HG03060 (cell line): ENCODE measurements at regions not wholly inside any gene's neighbourhood (a gene's known extent, or its start where the extent isn't known, plus 50 kb on each side); places are given as distances from the start of the nearest gene placed in this dataset.

ENCODE experiments used
- ATAC-seq: cut with Tn5 transposase; IDR thresholded peaks from one replicate; pipeline ENCODE4 v1.9.1; 2021; ENCODE audit warnings: low read depth, moderate number of reproducible peaks; ENCODE audit not compliant: unreplicated experiment

DNA sequence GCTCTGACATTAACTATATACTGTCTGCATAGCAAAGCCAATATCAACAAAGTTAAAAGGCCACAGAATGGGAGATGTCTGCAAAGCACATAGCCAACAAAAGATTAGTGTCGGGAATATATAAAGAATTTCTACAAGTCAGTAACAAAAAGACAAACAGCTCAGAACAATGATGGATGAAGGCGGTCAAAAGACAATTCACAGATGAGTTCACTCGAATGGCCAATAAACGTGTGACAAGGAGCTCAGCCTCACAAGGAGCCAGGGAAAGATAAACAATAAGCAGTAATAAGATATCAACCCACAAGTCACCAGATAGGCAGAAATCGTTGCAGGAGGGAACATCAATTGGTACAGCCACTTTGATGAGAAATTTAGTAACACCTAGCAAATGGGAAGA lies 106.0 kb upstream of the ISX start:
- no peak for ATAC-seq

DNA sequence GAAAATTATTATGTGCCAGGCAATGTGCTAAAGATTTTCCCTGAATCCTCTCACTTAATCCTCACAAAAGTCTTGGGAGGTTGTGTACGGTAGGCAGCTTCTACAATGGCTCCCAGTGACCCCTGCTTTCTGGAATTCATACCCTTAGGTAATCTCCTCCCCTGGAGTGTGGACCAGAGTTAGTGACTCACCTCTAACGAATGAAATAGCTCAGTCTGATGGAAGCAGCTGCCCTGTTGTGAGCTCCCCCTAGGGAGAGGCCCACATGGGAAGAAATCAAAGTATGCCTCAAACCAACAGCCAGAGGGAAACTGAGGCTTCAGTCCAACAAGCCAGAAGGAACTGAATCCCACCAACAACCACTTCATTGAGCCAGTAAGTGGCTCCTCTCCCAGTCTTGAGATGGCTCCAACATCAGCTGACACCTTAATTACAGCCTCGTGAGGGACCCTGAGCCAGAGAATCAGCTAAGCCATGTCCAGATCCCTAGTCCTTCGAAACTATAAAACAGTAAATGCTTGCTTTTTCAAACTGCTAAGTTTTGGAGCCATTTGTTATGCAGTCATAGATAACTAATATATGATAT lies 98.9 kb upstream of the ISX start:
- no peak for ATAC-seq

DNA sequence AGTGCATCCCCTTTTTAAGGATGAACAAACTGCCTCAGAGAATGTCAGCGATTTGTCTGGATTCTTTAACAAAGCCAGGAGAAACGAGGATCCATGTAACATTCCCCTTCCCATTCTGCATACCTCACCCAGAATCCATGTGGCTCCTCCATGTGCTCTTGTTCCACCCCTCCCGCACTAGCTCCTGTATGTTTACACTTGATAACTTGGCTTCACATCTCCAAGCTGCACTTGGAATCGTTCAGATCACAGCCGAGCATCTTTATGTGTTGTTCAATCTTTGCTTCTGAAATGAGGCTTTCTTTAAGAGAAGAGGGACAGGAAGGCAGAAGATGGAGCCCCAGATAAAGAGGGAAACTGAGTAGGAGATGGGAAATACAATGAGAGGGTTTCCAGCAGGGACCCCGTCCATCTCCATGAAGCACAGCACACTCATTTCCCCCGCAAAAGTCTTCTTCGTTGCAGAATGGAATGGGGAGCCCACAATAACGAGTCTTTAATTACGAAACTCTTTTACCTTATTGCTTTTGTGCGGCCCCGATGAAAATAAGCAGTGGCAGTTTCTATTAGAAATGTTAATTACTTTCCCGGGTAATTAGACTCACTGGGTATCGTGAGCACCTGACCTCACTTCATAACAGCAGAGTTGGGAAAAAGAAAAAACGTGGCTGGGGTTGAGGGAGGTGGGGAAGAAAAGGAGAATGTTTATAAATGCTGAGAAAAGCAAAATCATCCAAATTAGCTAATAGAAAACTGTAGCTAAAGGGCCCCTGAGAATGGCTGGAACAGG lies 96.8 kb upstream of the ISX start:
- no peak for ATAC-seq

DNA sequence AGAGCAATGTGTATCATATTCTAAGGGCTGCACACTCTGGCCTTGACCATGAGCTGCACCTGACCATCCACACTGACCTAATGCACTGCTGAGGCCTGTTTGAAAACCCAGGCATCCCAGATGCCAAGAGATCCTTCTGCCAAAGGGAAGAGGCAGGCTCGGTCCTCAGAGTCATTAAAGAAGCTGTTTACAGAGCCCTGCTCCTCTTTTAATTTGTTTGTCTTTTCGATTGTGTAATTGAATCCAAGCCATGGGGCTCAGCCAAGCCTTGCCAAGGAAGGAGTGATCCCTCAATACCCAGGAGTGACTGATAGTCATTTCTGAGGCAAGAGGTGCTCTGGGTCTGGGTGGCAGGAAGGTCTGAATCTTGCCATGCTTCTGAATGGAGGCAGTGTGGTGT lies 94.5 kb upstream of the ISX start:
- no peak for ATAC-seq

DNA sequence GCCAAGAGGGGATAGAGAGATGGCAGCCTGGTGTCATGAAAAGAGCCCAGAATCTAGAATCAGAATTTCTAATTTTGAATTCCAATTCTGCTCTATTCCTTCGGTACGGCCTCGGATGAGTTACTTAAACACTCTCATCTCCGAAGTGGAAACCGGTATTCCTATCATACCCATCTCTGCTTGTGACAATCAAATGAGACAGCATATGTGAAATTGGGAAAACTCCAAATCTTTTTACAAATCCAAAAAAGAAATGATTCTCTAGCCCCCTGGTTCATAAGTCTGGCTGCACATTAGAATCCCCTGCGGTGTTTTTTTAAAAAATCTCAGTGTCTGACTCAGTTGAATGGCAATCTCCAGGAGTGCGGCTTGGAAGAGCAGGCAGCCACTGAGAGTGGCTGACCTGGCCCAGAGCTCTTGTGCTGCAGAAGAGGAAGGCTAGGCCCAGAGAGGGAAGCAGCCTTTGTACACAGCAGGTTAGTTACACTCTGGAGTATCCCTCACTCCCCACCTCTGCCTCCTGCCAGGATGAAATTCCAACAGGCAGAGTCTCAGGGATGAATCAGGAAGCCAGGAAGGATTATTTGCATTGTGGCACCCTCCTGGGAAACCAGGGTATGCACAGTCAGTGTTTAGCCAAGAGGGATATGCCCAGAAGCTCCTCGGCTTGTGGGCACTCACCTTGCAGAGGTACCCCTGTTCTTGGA lies 93.6 kb upstream of the ISX start:
- no peak for ATAC-seq

DNA sequence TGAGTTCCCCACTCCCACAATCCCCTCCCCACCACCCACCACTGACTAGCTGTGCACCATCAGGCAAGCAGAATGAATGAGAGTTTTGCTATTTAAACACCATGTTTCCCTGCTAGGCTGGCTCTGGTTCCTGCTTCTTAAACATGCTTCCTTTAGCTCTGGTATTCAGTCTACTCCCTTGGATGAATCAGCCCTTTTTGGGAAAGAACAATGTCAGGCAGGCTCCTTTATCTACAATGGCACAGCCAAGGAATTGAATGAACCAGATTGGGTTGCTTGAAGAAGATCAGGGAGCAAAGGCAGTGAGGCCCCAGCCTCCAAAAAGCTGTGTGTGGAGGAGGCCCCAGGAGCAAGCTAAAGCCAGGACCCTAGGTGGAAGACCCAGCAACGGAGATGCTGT lies 92.9 kb upstream of the ISX start:
- ATAC-seq: no peak

DNA sequence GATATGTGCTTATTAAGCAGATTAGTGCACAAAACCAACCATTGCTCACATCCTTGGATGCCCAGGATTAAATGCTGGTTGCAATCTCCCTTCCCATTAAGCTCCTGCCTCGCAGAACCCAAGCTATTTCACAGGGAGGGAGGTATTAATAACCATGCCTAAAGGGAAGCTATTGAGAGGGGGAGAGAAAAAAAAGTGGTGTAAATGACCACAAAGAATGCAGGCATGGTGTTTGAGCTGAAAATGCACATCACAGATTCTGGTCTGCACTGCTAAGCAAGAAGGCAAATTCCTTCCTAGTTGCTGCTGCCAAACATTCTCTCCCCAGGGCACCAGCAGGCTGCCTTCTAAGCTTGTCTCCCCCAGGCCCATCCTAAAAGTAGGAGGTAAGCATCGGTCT lies 92.0 kb upstream of the ISX start:
- no peak for ATAC-seq

DNA sequence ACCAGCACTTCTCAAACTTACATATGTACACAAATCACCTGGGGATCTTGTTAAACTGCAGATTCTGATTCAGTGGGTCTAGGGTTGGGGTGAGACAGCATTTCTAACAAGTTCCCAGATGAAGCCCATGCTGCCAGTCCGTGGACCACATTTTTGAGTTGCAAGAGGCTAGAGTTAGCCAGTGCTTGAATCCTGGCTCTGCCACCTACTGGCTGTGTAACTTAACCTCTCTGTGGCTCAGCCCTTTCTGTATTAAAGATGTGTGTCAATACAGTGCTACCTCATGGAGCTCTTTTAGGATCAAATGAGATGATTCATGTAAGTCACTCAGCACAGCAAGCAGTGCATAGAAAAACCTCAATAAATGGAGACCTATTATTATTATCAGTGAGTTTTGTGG lies 90.2 kb upstream of the ISX start:
- no peak for ATAC-seq

DNA sequence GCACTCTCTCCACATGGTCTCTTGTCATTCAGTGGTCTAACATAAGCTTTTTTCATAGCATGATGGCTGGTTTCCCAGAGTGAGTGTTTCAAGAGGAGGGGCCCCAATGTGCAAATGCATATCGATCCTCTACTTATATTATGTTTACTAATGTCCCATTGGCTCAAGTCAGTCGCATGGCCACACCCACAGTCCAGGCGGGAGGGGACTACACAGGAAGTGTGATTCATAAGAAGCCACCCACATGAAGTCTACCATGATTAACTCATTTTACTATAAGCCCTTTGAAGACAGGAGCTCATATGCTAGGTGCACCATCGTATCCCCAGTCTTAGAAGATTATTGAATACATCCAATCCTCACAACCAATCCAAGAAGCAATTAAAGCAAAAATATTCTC lies 89.5 kb upstream of the ISX start:
- ATAC-seq: no peak

DNA sequence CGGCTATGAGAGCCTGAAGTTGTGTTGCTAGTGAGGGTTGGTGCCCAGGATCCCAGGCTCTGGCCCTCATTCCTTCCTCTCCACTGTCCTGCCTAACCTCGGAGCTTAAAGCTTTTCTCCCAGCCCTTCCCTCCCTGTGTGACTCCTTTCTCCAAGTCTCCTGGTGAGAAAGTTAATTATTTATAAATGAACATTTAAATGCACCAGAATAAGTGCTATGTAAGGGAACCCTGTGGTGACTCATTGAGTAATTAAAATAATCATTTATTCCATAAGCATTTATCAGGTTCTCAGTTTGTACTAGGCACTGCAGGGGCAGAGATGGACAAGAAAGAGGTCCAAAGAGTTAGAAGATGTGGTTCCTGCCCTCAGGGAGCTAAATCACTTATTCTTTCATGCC lies 89.1 kb upstream of the ISX start:
- no peak for ATAC-seq

DNA sequence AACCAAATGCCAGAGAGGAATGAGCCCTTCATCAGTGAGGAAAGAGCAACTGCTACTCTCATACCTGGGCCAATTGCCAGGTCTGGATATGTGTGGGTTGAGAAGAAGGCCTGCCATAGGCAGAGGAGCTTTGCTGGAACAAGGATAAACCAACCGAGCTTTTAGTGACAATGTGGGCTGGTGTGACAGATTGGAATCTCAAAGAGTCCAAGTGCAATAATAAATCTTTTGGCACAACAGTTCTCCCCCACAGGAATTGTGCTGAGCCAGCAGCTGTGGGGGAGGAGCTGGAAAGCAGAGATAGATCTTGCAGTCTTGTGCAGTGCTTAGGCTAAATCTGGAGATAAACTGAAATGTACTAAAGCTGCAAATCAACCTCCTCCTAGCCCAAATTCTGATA lies 79.4 kb upstream of the ISX start:
- no peak for ATAC-seq

DNA sequence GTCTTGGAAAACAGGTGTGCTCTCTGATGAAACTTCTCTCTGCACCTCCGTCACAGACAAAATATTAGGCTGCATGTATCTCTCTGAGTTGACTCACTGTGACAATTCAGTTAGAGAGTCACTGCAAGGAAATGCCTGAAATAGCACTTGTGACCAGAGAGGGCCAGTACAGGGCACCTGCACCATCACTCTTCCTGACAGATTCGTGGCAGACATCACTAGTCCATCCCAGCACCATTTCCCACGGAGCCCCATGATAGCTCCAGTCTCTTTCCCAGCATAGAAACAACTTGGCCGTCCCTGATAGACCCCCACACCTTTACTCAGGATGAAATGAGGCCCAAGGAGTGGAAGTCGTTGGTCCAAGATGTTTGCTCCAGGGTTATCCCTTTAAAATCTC lies 73.3 kb upstream of the ISX start:
- no peak for ATAC-seq

DNA sequence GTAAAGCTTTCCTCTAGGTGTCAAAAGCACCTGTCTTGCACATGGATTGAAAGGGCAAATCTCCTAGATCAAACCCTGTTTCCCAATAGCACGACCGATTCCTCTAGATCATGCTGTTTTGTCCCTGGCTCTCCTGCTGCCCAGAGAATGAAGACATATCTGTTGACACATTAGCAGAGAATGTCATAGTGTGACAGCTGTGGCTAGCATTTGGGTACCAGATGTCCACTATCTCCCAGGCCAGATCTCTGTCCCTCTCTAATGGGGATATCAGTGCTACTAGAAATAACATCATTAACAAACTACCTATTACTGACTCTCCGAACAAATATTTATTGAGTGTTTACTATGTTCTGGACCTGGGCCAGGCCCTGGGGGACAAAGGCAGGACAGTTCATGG lies 72.4 kb upstream of the ISX start:
- ATAC-seq: no peak

DNA sequence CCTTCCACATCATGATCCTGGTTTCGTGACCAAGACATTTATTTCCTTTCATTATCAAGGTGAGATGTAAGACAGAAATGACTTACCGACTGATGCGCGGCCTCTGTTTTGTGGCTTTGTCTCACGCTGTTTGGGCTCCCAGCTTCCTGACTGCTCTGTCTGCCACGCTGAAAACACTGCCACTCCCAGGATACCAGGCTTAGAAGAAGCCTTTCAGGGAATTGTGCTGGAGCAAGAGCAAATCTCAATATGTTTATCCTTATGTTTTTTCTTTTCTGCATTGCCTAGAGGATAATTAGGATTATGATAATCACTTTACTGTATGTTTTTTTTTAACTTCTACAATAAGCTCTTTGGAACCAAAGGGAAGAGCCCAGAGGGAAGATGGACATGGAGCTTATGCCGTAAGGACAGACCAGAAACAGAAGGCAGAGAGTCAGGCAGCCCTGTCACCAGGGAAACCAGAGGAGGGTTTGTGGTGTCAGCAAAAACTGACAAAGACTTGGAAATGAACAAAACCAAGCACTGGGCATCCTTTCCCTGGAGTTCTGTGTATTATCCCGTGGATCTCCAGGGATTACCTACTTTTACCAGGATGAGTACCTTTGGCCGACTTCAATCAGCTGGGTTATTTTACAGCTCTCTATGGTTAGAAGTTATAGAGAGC lies 68.2 kb upstream of the ISX start:
- no peak for ATAC-seq

DNA sequence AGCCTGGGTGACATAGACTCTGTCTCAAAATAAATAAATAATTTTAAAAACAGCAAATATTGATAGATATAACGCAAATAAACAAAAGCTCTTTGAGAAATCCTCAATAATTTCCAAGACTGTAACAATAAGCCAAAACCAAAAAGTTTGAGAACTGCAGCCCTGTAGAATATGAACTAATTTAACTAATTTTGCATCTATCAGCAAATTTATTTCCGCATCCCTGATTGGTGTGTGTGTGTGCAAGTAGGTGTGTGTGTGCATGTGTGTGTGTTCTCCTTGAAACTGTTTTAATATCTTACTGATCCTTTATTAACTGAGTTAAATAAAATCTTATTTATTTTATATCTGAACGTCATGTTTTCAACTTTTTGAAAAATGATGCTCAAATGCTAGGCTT lies 67.0 kb upstream of the ISX start:
- no peak for ATAC-seq

DNA sequence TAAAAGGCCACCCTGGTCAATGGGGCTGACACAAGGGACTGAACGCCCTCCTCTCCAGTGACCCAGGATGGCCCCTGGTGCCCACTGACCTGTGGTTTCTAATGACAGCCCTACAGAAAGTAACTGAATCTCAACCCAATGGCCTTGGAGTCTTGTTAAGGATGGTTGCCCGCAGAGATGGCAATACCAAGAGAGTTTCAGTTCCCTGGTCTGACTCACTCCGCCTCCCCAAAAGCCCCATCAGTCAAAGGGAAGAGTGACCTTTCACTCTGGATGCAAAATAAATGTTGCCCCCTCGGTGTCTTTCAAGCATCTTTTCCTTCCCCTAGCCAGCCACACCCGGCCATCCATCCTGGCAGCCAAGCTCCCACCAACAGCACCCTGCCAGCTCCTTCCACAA lies 57.7 kb upstream of the ISX start:
- no peak for ATAC-seq

DNA sequence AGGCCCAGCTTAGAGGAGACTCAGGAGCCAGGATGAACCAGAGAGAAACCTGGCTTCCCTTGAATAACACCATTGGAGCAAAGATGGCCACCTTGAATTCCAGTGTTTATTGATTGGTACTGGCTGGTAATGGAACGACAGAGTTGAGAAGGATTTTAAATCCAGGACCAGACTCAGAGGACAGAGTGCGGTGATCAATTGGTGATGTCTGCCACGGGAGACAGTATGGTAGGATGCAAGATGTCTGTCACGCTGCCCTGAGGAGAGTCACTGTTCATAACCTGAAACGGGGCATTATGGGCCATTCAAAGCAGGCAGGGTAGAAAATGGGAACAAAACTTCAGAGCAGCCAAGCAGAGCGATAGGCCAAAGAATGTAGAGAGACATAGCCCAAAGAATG lies 55.4 kb upstream of the ISX start:
- no peak for ATAC-seq

DNA sequence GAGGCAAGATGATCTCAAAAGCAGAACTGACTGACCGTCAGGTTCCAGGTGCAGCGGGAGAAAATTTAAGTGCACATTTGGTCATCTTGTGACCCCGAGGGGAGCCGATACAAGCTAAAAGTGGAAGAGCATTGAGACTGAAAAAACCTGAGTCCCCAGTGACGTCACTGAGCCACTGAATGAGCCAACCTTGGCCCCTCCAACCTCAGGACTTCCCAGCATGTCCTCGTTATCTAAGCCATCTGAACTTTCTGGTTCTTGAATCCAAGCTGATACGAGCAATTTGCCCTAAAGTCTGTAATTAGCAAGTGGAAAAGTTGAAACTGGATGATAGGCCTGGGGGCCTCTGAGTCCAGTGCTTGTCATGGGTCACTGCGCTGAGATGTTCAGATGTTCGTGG lies 51.1 kb upstream of the ISX start:
- no peak for ATAC-seq
